Transverse colon (tissue), 3 donors: ENCODE measurements at regions not wholly inside any gene's neighbourhood (a gene's known extent, or its start where the extent isn't known, plus 50 kb on each side); places are given as distances from the start of the nearest gene placed in this dataset.

Experiments
- CTCF ChIP-seq, 5 experiments: fragments of 200-600 bp in 3 of 5; fragments of 450-650 bp in 2 of 5; sonication (generic) in 3 of 5; IDR thresholded peaks; 1 replicate in 2 of 5; 2 replicates in 3 of 5; pipeline ENCODE4 v1.5.1; 2016 to 2017; ENCODE audit warnings: antibody characterized with exemption in 5 of 5, inconsistent platforms in 3 of 5, mild to moderate bottlenecking in 2 of 5, moderate library complexity in 1 of 5
- EP300 ChIP-seq: sonication (generic); formaldehyde crosslinking; IDR thresholded peaks from one replicate; pipeline ENCODE4 v1.6.1; 2017; ENCODE audit warnings: antibody characterized with exemption, low read depth
- POLR2A ChIP-seq: fragments of 450-650 bp; IDR thresholded peaks from one replicate; pipeline ENCODE4 v1.6.1; 2016; ENCODE audit warnings: antibody characterized with exemption, mild to moderate bottlenecking, moderate library complexity

DNA sequence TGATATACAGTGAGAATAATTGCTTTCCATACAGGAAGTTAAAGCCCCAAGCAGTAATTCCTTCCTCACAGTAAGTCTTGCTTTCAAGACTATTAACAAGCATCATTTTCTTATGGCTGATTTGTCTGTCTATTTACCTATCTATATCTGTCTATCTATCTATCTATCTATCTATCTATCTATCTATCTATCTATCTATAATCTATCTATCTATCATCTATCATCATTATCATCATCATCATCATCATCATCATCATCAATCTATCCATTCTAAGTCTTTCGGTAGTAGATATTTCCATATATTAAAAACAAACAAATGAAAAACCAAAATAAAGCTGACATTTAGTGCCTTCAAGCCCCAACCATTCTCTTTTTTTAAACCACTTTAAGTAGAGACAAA lies 224.4 kb upstream of the RXFP2 start:
- TF ChIP-seq CTCF (IDR thresholded peaks at IDR 0.05), result no peak
- TF ChIP-seq EP300, result no peak
- TF ChIP-seq POLR2A, result no peak
